ENCODE measurements at regions not wholly inside any gene's neighbourhood (a gene's known extent, or its start where the extent isn't known, plus 50 kb on each side); places are given as distances from the start of the nearest gene placed in this dataset.

DNA sequence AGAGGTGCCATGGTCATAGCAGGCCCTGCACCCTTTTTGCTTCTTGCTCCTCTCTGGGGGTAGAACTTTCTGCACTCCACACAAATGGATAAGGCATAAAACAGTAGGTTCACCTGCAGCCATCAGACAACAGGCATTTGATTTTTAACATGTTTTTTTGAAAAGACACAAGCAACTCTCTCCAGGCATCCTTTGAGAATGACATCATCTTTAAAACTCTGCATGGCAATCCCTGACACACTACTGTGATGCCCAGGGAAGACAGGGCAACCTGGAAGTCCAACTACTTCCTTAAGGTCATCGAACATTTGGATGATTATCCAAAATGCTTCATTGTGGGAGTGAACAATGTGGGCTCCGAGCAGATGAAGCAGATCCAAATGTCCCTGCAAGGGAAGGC is 82.8 kb downstream of the SKA1 start:
- no peak overlapping the region for H3K4me3 ChIP-seq
- no peaks in the 10 kb centered on the region for H3K4me1 ChIP-seq
- DNase-seq (ENCODE audit: extremely low spot score in 2 of 2): no peak
- TF ChIP-seq POLR2A (IDR thresholded peaks at IDR 0.05) (no peak), POLR2AphosphoS5 (IDR thresholded peaks at IDR 0.05; ENCODE audit: insufficient read depth in 1 of 2, low read depth in 1 of 2) (no peak)
- TF ChIP-seq, protein P1, sequence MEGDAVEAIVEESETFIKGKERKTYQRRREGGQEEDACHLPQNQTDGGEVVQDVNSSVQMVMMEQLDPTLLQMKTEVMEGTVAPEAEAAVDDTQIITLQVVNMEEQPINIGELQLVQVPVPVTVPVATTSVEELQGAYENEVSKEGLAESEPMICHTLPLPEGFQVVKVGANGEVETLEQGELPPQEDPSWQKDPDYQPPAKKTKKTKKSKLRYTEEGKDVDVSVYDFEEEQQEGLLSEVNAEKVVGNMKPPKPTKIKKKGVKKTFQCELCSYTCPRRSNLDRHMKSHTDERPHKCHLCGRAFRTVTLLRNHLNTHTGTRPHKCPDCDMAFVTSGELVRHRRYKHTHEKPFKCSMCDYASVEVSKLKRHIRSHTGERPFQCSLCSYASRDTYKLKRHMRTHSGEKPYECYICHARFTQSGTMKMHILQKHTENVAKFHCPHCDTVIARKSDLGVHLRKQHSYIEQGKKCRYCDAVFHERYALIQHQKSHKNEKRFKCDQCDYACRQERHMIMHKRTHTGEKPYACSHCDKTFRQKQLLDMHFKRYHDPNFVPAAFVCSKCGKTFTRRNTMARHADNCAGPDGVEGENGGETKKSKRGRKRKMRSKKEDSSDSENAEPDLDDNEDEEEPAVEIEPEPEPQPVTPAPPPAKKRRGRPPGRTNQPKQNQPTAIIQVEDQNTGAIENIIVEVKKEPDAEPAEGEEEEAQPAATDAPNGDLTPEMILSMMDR (IDR thresholded peaks at IDR 0.05): no peak
- no peaks in the 10 kb centered on the region for H3K27me3 ChIP-seq
- no peaks in the 10 kb centered on the region for H3K9me3 ChIP-seq
- intact Hi-C loops (cut with DNase I): no loop called here
- H3K36me3 ChIP-seq: no peaks in the 10 kb centered on the region
- no peak overlapping the region for H3K27ac ChIP-seq

DNA sequence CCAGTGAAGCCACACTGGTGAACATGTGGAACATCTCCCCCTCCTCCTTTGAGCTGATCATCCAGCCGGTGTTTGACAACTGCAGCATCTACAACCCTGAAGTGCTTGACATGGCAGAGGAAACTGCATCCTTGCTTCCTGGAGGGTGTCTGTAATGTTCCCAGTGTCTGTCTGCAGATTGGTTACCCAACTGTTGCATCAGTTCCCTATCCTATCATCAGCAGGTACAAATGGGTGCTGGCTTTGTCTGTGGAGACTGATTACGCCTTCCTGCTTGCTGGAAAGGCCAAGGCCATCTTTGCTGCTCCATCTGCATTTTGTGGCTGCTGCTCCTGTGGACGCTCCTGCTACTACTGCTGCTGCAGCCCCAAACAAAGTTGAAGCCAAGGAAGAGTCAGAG is 83.5 kb downstream of the SKA1 start:
- Histone ChIP-seq H3K9me3 (no peaks in the 10 kb centered on the region), H3K4me1 (no peaks in the 10 kb centered on the region), H3K27ac (no peak overlapping the region), H3K4me3 (no peak overlapping the region), H3K36me3 (no peaks in the 10 kb centered on the region), H3K27me3 (no peaks in the 10 kb centered on the region)
- intact Hi-C loops (cut with DNase I): no loop called here
- no peak for DNase-seq (ENCODE audit: extremely low spot score in 2 of 2)
- TF ChIP-seq POLR2AphosphoS5 (IDR thresholded peaks at IDR 0.05; ENCODE audit: insufficient read depth in 1 of 2, low read depth in 1 of 2) (no peak), POLR2A (IDR thresholded peaks at IDR 0.05) (no peak)
- TF ChIP-seq, protein P1 (IDR thresholded peaks at IDR 0.05): no peak

- TF ChIP-seq POLR2AphosphoS5 (IDR thresholded peaks at IDR 0.05; ENCODE audit: insufficient read depth in 1 of 2, low read depth in 1 of 2) (no peak), POLR2A (IDR thresholded peaks at IDR 0.05) (no peak)
- TF ChIP-seq, protein P1 (IDR thresholded peaks at IDR 0.05): no peak
- intact Hi-C loops (cut with DNase I): no loop called here
- Histone ChIP-seq H3K27ac (no peak overlapping the region), H3K27me3 (no peaks in the 10 kb centered on the region), H3K4me1 (no peaks in the 10 kb centered on the region), H3K9me3 (no peaks in the 10 kb centered on the region), H3K36me3 (no peaks in the 10 kb centered on the region), H3K4me3 (no peak overlapping the region)
- DNase-seq (ENCODE audit: extremely low spot score in 2 of 2): no peak
Observed at GRCh38 chr18:50458796-50459195, 84.0 kb downstream of the SKA1 start.

DNA sequence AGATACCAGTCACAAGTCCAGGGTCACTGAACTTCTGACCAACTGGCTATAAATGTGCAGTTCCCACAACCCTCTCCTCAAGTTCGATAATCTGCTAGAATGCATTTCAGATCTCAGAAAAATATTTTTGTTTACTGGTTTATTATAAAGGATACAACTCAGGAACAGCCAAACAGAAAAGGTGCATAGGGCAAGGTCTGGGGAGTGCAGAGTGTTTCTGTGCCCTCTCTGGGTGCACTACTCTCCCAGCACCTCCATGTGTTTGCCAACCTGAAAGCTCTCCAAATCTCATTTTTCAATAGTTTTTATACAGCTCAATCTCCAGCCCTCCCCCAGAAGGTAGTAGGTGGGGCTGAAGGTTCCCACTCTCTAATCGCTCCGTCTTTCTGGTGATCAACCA is 85.2 kb downstream of the SKA1 start:
- Histone ChIP-seq H3K9me3 (no peaks in the 10 kb centered on the region), H3K4me3 (no peak overlapping the region), H3K36me3 (no peaks in the 10 kb centered on the region), H3K27me3 (no peaks in the 10 kb centered on the region), H3K4me1 (no peaks in the 10 kb centered on the region), H3K27ac (no peak overlapping the region)
- no peak for DNase-seq (ENCODE audit: extremely low spot score in 2 of 2)
- TF ChIP-seq, protein P1 (IDR thresholded peaks at IDR 0.05): no peak
- TF ChIP-seq POLR2A (IDR thresholded peaks at IDR 0.05) (no peak), POLR2AphosphoS5 (IDR thresholded peaks at IDR 0.05; ENCODE audit: insufficient read depth in 1 of 2, low read depth in 1 of 2) (no peak)
- intact Hi-C loops (cut with DNase I): no loop called here

GRCh38 chr18:50460716-50461115 is 85.9 kb downstream of the SKA1 start:
- no peak for DNase-seq (ENCODE audit: extremely low spot score in 2 of 2)
- H3K27ac ChIP-seq: no peak overlapping the region
- no peaks in the 10 kb centered on the region for H3K9me3 ChIP-seq
- no peaks in the 10 kb centered on the region for H3K36me3 ChIP-seq
- no peaks in the 10 kb centered on the region for H3K4me1 ChIP-seq
- no peaks in the 10 kb centered on the region for H3K27me3 ChIP-seq
- H3K4me3 ChIP-seq: no peak overlapping the region
- intact Hi-C loops (cut with DNase I): no loop called here
- TF ChIP-seq, protein P1 (IDR thresholded peaks at IDR 0.05): no peak
- TF ChIP-seq POLR2AphosphoS5 (IDR thresholded peaks at IDR 0.05; ENCODE audit: insufficient read depth in 1 of 2, low read depth in 1 of 2): no peak
- no peak for TF ChIP-seq POLR2A (IDR thresholded peaks at IDR 0.05)

All from vagina (tissue), 2 donors.